ENCODE measurements at regions not wholly inside any gene's neighbourhood (a gene's known extent, or its start where the extent isn't known, plus 50 kb on each side); places are given as distances from the start of the nearest gene placed in this dataset.

GRCh38 chr15:63434576-63435186 lies 53.0 kb upstream of the CA12 start:
- no peak for DNase-seq (ENCODE audit: low spot score)
- intact Hi-C loops (cut with micrococcal nuclease; ENCODE audit: unreplicated experiment) = no loop called here
- H3K36me3 ChIP-seq (ENCODE audit: insufficient read depth, low read length, poor library complexity, severe bottlenecking) = no peaks in the 10 kb centered on the region
- CTCF ChIA-PET = interaction anchor here (0.7 kb wide), 1 partner anchor 56 kb away, joined by 5 read pairs; no protein-coding TSS in a partner anchor
- BruUV-seq (replicated peaks) = no TSS peak
- POLR2A ChIA-PET (ENCODE audit: low non-redundant PET) = no interaction called here
- H3K27ac ChIP-seq (ENCODE audit: low read depth, low read length, poor library complexity, severe bottlenecking) = no peak overlapping the region
- H3K4me3 ChIP-seq (ENCODE audit: low read depth, low read length, poor library complexity, severe bottlenecking) = no peak overlapping the region
- H3K27me3 ChIP-seq (replicated peaks; ENCODE audit: insufficient read depth, low read depth, low read length, poor library complexity) = no peaks in the 10 kb centered on the region
- H3K4me1 ChIP-seq (ENCODE audit: insufficient read depth, low read length, poor library complexity, severe bottlenecking) = peaks cover 17% of the 10 kb centered on the region
- TF ChIP-seq CTCF (conservative IDR thresholded peaks at IDR 0.05; ENCODE audit: low read depth, low read length) (no peak), EZH2 (IDR thresholded peaks at IDR 0.05; ENCODE audit: borderline replicate concordance, low read depth, low read length, poor library complexity, severe bottlenecking) (no peak)
- H3K9me3 ChIP-seq (ENCODE audit: low read depth, low read length, poor library complexity, severe bottlenecking) = no peaks in the 10 kb centered on the region

DNA sequence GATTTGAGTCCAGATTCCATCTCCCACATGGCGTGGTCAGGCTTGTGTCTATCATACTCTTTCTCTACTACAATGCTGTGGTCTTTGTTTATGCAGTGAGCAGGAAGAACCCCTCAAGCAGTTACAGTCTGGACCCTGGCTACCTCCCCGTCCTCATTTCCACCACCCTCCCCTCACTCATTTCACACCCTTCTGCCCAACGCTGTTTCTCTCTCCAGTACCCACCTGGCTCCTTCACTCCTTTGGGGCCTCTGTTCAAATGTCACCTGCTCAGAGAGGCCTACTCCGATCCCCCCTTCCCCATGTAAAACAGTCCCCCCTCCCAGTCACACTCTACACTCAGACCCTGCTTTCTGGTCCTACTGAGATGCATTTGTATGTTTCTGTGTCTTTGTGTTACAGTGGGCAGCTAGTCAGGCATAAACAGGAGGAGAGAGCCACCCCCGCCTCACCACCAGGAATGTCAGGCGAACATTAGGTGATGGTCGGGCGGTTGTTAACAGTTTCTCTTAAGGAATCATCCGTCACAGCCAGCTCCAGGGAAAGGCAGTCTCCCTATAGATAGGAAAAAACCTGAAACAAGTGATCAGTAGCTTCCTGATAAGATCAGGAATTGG lies 53.7 kb upstream of the CA12 start:
- peaks cover 17% of the 10 kb centered on the region for H3K4me1 ChIP-seq (ENCODE audit: insufficient read depth, low read length, poor library complexity, severe bottlenecking)
- H3K36me3 ChIP-seq (ENCODE audit: insufficient read depth, low read length, poor library complexity, severe bottlenecking) = no peaks in the 10 kb centered on the region
- POLR2A ChIA-PET (ENCODE audit: low non-redundant PET) = no interaction called here
- no peak overlapping the region for H3K27ac ChIP-seq (ENCODE audit: low read depth, low read length, poor library complexity, severe bottlenecking)
- DNase-seq (ENCODE audit: low spot score) = no peak
- no peak overlapping the region for H3K4me3 ChIP-seq (ENCODE audit: low read depth, low read length, poor library complexity, severe bottlenecking)
- H3K27me3 ChIP-seq (replicated peaks; ENCODE audit: insufficient read depth, low read depth, low read length, poor library complexity) = no peaks in the 10 kb centered on the region
- no peak for TF ChIP-seq CTCF (conservative IDR thresholded peaks at IDR 0.05; ENCODE audit: low read depth, low read length)
- TF ChIP-seq EZH2 (IDR thresholded peaks at IDR 0.05; ENCODE audit: borderline replicate concordance, low read depth, low read length, poor library complexity, severe bottlenecking) = no peak
- BruUV-seq (replicated peaks) = no TSS peak
- intact Hi-C loops (cut with micrococcal nuclease; ENCODE audit: unreplicated experiment) = no loop called here
- CTCF ChIA-PET = no interaction called here
- no peaks in the 10 kb centered on the region for H3K9me3 ChIP-seq (ENCODE audit: low read depth, low read length, poor library complexity, severe bottlenecking)

GRCh38 chr15:63436341-63436740 lies 54.7 kb upstream of the CA12 start:
- no TSS peak for BruUV-seq (replicated peaks)
- CTCF ChIA-PET = no interaction called here
- TF ChIP-seq EZH2 (IDR thresholded peaks at IDR 0.05; ENCODE audit: borderline replicate concordance, low read depth, low read length, poor library complexity, severe bottlenecking) = no peak
- TF ChIP-seq CTCF (conservative IDR thresholded peaks at IDR 0.05; ENCODE audit: low read depth, low read length) = no peak
- no peak overlapping the region for H3K4me3 ChIP-seq (ENCODE audit: low read depth, low read length, poor library complexity, severe bottlenecking)
- intact Hi-C loops (cut with micrococcal nuclease; ENCODE audit: unreplicated experiment) = no loop called here
- no peak for DNase-seq (ENCODE audit: low spot score)
- no peaks in the 10 kb centered on the region for H3K9me3 ChIP-seq (ENCODE audit: low read depth, low read length, poor library complexity, severe bottlenecking)
- POLR2A ChIA-PET (ENCODE audit: low non-redundant PET) = no interaction called here
- H3K27ac ChIP-seq (ENCODE audit: low read depth, low read length, poor library complexity, severe bottlenecking) = peak overlapping the region; percentile 87
- no peaks in the 10 kb centered on the region for H3K36me3 ChIP-seq (ENCODE audit: insufficient read depth, low read length, poor library complexity, severe bottlenecking)
- no peaks in the 10 kb centered on the region for H3K27me3 ChIP-seq (replicated peaks; ENCODE audit: insufficient read depth, low read depth, low read length, poor library complexity)
- H3K4me1 ChIP-seq (ENCODE audit: insufficient read depth, low read length, poor library complexity, severe bottlenecking) = peaks cover 17% of the 10 kb centered on the region

Data from A673 (cell line).